NCI-H345 (cell line): ENCODE measurements at regions not wholly inside any gene's neighbourhood (a gene's known extent, or its start where the extent isn't known, plus 50 kb on each side); places are given as distances from the start of the nearest gene placed in this dataset.
A peak's percentile ranks its signal among the peaks of the same experiment; 100 is the strongest.

Source experiments
- DNase-seq: peaks from one replicate; lab custom pipeline; 2025; lab: John Stamatoyannopoulos, UW

DNA sequence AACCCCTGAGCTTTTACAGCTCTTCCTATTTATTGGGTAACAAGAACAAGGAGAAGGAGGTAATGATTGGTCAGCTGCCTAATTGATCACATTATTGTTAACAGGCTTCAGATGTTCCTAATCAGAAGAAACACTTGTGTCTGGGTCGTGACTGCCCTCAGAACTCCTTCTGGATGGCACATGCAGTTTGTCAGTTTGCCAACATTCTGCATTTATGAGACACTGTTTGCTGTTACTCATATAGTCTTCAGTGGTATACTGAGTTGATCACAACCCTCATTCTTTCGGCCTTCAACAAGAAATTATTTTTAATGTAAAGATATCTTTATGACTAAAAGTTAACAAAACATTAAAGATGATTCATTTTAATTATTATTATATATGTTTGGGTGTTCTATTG, 95.7 kb upstream of the DOCK10 start:
- no peak for DNase-seq

DNA sequence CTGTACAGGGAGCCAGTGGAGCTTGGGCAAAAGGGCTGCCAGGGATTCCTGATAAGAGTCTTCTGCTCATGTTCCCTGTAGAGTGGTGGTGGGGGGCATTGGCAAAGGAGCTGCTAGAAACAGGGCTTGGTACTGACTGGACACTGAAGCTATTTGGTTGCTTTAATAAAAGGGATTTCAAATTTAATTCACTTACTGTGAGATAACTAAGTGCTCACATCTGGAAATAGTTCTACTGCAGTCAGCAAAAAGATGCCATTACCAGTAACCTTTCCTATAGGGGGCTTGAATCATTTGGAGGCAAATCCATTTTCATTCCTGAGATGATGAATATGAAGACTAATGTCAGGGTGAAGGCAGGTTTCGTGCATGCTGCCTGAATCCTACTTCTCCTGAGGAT, 94.3 kb upstream of the DOCK10 start:
- no peak for DNase-seq

DNA sequence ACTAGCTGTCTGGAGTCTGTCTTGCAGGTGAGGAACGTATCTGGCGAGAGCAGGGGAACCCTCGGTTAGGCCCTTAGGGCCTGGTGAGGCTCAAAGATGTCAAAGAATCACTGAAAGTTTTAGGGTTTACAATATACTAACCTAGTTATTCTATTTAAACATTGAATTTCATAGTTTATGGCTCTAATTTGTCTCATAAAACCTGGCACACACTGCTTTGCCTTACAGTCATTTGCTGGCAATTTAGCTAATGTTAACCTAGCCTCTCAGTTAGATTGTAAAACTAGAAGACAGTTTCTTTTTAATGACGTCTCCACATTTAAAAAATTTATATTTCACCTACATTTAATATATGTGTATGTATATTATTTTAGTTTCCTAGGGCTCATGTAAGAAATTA, 89.6 kb upstream of the DOCK10 start:
- DNase-seq, result no peak

DNA sequence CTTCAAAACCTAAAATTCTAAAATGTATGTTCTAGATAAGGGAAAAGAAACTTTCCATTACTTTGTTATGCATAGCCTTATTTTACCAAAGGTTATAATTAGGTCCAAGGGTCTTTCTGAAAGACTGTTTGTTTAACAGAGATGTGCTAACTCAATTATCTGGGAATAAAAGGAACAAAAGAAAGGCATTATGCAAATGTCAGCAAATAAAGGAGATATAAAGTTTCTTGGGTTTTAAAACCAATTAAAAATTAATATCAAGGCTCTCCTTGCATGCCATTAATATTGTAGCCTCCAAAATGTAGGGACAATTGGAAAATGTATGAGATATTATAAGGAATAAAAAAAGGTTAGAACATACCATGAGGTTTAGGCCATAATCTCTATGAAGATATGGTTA, 87.8 kb upstream of the DOCK10 start:
- DNase-seq, result no peak

DNA sequence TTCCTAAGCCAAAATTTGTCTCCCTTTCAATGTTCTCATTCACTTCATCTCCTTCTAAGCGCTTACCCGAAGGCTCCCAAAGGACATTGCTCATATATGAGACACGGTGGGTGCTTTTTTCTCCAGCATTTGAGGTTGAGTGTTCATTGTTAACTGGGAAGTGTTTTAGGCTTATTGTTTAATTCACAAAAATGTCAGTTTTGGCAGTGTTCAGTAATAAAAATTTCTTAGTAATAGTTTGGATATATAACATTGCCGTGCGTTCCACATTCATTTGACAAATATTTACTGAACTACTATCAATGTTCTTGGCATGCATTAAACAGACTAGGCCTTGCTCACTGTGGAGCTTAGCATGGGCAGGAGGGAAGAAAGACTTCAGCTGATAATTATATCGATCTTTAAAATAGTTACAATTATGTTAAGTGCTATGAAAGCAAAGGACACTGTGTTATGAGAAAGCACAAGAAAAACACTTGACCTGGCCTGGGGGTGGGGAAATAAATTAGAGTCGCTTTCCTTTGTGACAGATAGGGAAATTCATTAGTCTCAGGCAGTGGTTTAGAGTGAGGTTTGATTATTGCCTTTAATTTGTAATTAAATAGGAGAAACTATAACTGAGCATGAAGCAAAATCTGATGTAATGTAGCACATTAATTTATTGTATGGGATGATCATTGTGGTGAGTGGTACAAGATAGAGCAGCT, 82.2 kb upstream of the DOCK10 start:
- peak; percentile 15 for DNase-seq

DNA sequence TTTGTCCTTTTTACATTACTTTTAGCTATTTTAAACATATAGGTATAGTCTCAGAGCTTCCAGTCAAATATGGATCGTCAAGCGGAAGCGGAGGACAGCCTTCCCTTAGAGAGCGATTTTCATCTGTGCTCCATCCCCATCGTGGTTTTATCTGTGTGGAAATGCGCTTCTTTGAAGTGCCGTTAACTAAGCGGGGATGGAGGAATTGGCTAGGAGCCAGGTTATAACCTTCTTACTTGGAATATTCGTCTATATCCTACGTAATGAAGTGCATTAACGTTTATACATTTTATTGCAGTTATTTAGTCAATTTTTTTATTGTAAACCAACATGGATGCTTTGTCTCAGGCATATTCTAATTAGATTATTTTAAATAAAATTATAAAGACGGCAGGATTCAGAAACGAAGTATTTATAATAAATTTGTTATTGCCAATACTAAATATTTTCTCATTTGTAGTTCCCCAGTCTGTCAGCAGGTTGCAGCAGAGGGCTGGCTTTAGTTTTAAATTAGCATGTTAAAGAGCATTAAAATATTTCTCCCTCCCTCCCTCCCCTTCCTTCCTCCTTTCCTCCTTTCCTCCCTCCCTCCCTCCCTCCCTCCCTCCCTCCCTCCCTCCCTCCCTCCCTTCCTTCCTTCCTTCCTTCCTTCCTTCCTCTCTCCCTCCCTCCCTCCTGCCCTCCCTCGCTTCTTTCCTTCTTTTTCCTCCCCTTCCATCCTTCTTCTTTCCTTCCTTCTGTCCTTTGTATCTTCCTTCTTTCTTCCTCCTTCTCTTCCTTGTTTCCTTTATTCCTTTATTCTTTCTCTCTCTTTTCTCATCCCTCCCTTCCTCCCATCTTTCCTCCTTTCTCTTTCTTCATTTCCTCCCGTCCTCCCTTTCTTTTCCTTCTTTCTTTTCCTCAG, 80.6 kb upstream of the DOCK10 start:
- DNase-seq, result peak; percentile 46

DNA sequence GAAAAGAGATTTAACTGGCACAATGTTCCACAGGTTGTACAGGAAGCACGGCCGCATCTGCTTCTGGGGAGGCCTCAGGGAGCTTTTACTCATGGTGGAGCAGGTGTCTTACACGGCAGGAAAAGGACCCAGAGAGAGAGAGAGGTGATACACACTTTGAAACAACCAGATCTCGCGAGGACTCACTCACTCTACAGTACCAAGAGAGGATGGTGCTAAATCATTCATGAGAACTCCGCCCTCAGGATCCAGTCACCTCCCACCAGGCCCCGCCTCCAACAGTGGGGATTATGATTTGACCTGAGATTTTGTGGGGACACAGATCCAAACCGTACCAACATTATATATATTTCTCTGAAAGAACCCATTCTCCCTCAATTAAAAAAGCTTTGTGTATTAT, 79.7 kb upstream of the DOCK10 start:
- DNase-seq, result no peak

GRCh38 chr2:225120186-225120585, 77.9 kb upstream of the DOCK10 start:
- peak; percentile 5 for DNase-seq

GRCh38 chr2:225117051-225117716, 74.9 kb upstream of the DOCK10 start:
- no peak for DNase-seq

DNA sequence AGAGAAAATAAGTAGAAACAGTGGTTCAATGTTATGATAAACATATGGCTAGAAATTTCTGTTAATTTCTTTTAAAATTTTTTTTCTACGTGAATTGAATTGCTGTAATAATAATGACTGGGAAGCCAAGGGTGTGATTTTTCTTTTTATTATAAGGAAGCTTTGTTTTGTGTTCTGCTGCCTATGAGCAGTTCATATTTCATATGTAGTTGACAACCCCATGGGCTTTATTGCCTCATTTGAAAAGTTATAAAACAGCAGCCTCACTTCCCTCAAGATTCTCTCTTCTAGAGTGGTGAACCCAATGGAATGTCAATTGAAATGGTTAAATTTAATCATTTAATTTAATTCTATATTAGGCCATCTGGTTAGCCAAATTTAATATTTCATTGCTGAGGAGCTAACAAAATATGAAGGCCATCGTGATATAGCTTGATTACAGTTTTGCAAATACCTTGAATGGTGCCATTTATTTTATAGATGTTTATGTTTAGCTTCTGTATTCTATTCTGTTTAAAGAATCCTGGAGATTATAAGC, 72.6 kb upstream of the DOCK10 start:
- no peak for DNase-seq

GRCh38 chr2:225113371-225114015, 71.2 kb upstream of the DOCK10 start:
- DNase-seq, result peak; percentile 38

DNA sequence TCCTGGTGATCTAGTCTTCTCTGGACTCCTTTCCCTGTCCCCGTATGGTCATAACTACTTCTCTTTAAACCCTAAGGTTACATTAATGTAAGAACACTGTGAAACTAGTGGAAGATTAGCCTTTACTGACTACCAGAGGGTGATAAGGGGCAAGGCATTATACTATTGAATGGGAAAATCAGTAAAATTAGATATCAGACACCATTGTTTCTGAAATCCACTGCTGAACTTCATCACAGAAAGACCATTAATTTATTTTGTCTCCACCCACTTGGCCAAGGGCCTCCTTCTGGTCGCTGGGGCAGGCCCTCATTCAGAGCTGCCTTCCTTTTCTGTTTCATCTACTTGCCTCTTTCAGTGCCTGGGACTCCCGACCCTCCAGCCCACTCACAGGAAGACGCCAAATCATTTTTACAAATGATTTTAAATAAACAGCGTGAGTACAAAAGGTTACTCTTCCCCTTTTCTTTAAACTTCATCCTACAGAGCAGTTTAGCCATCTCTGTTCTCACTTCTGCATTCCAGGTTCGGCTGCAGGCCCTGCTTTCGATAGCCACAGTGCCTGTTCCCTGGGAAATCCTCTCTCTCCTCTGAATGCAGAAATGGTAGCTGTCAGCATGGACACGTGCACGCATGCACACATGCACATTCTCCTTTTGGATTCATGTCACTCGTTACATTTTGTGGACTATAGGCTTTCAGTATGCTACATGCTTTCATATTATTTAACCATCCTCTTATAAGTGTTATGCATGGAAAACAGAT, 70.3 kb upstream of the DOCK10 start:
- no peak for DNase-seq

- DNase-seq, result no peak
Measured at GRCh38 chr2:225108805-225109204, 66.5 kb upstream of the DOCK10 start.

GRCh38 chr2:225104971-225105370, 62.7 kb upstream of the DOCK10 start:
- DNase-seq, result no peak

DNA sequence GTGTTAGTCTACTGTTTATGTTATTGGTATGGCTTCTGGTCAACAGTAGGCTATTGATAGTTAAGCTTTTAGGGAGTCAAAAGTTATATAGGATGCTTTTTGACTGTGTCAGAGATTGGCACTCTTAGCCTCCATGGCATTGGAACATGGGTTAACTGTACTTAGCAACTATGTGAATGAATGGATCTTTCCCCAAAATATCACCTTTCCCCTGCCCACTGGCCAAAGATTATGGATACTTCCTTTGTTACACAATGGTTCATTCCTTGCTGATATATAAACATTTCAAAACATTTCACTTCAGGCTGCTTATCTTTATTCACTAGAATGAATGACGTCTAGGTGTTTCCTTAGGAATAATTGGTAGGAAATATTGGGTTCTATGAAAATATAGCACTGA, 62.1 kb upstream of the DOCK10 start:
- DNase-seq, result no peak

DNA sequence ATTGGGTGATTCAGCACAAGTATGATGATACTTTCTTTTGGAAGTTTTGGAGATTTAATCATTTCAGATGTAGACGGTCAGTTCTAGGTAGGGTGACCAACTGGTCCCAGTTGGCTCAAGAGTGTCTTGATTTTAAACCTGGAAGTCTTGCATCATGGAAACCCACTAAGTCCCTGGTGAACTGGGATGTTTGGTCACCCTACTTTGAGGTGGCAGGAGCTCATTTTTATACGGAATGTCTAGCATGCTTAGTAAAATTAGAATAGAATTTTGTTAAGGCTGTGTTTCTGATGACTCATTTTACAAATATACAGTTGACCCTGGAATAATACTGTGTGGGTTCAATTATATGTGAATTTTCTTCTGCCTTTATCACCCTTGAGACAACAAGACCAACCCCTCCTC, 61.5 kb upstream of the DOCK10 start:
- no peak for DNase-seq

DNA sequence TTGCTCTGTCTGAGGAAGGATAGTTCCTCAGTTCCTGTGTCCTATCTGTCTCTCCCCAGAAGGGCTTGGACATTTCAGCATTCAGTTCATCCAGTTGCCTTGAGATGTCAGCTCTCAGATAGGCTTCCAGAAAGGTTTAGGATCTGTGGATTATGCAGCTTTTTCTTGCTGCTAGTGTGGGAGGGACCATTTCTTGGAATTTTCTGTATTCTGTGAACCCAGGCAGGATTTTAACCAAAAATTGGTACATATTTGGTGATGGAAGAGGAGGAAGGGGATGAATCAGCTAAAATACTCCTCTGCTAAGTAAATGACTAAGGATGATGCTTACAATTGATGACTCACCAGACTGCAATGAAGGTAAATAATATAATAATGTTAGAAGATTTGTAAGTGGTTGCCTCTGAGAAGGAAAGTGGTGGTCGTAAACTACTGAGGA, 58.6 kb upstream of the DOCK10 start:
- DNase-seq, result no peak

DNA sequence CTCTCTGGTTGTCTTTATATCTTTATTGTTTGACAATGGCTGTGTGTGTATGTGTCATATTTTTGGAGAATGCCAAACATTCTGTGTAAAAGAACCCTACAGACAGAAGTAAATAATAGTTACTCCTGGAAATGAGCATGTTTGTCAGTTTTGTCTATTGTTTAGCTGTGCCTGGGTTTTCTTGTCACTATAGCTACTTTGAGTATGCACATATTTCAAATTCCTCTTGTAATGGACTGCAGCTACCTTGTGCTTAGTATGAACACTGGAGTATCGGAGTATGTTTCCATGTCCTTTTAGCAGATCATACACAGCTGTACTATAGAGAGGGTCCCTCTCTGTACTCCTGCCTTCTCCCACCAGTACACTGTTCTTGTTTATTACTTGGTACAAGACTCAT, 58.0 kb upstream of the DOCK10 start:
- DNase-seq, result no peak

GRCh38 chr2:225097035-225097434, 54.8 kb upstream of the DOCK10 start:
- no peak for DNase-seq
